Aorta (tissue), 5 donors: ENCODE measurements at regions not wholly inside any gene's neighbourhood (a gene's known extent, or its start where the extent isn't known, plus 50 kb on each side); places are given as distances from the start of the nearest gene placed in this dataset.

Experiments
- ATAC-seq: fragments of 200-7000 bp; cut with Tn5 transposase; one replicate; pipeline ENCODE4 v1.9.1; 2022; ENCODE audit warnings: moderate library complexity; ENCODE audit not compliant: low FRiP score
- DNase-seq, 2 donors: peaks; one replicate each; pipeline ENCODE4 v3.0.0-alpha.2; 2020
- H3K27ac ChIP-seq, 2 donors: one replicate each; pipeline ENCODE4 v1.5.1; 2013; ENCODE audit warnings: low read length in 2 of 2, mild to moderate bottlenecking in 2 of 2, moderate library complexity in 2 of 2, control low read depth in 1 of 2, inconsistent platforms in 1 of 2, low read depth in 1 of 2
- H3K27me3 ChIP-seq, 2 donors: one replicate each; pipeline ENCODE4 v1.6.1; 2013; ENCODE audit warnings: control low read depth in 1 of 2, low read length in 1 of 2, mild to moderate bottlenecking in 1 of 2, moderate library complexity in 1 of 2; ENCODE audit not compliant: insufficient read depth in 2 of 2, control insufficient read depth in 1 of 2
- H3K36me3 ChIP-seq, 2 donors: one replicate each; pipeline ENCODE4 v1.6.1; 2013; ENCODE audit warnings: control low read depth in 1 of 2, low read length in 1 of 2, mild to moderate bottlenecking in 1 of 2; ENCODE audit not compliant: insufficient read depth in 2 of 2, control insufficient read depth in 1 of 2
- H3K4me1 ChIP-seq, 2 donors: one replicate each; pipeline ENCODE4 v1.6.1; 2013; ENCODE audit warnings: low read length in 2 of 2, control low read depth in 1 of 2, mild to moderate bottlenecking in 1 of 2, moderate library complexity in 1 of 2; ENCODE audit not compliant: insufficient read depth in 2 of 2, control insufficient read depth in 1 of 2
- H3K4me3 ChIP-seq, 2 donors: one replicate each; pipeline ENCODE4 v1.5.1; 2013; ENCODE audit warnings: low read length in 2 of 2, control low read depth in 1 of 2, mild to moderate bottlenecking in 1 of 2
- H3K9me3 ChIP-seq: one replicate; pipeline ENCODE4 v1.6.1; 2013; ENCODE audit warnings: mild to moderate bottlenecking, low read length; ENCODE audit not compliant: control insufficient read depth
- WGBS, 2 donors: extraction: QIAGEN DNeasy Blood & Tissue Kit; methylation state at CpG; one replicate each; pipeline ENCODE4 v1.1.7; 2013; 5-methylcytosine and 5-hydroxymethylcytosine counted together
- intact Hi-C, 2 donors: fragments of 100-400 bp; cut with DNase I; formaldehyde crosslinking; loops; one replicate each; pipeline versions ENCODE4 v1.14.2 to v1.15.0; 2022
- donor health status: healthy with polysubstance abuse.
- donor health status: Bipolar disorder and iron deficiency.
- donor health status: DM: no; HTN: no; CAD: no.
- donor health status: DM: no; HTN: no; CAD: no.
- donor health status: DM: yes; HTN: yes; CAD: no.

- DNase-seq = no peak
- no peak for ATAC-seq
- H3K36me3 ChIP-seq = no peaks in the 10 kb centered on the region
- 77% methylated on average over 3 of the region's 3 CpGs for WGBS, 2 donors
- no peak overlapping the region for H3K27ac ChIP-seq
- no peak overlapping the region for H3K4me3 ChIP-seq
- H3K4me1 ChIP-seq = no peaks in the 10 kb centered on the region
- intact Hi-C loops = no loop called here
- H3K27me3 ChIP-seq = no peaks in the 10 kb centered on the region
- H3K9me3 ChIP-seq = no peaks in the 10 kb centered on the region
These were observed 107.9 kb upstream of the EFNA5 start for GRCh38 chr5:107778647-107779046.

GRCh38 chr5:107776922-107777740, 106.4 kb upstream of the EFNA5 start:
- no peak overlapping the region for H3K27ac ChIP-seq
- 82 to 83% methylated on average over 6 of the region's 6 CpGs for WGBS, 2 donors
- H3K4me1 ChIP-seq = no peaks in the 10 kb centered on the region
- H3K4me3 ChIP-seq = no peak overlapping the region
- DNase-seq = no peak
- ATAC-seq = no peak
- intact Hi-C loops = no loop called here
- no peaks in the 10 kb centered on the region for H3K27me3 ChIP-seq
- H3K9me3 ChIP-seq = no peaks in the 10 kb centered on the region
- no peaks in the 10 kb centered on the region for H3K36me3 ChIP-seq

GRCh38 chr5:107776506-107776905, 105.8 kb upstream of the EFNA5 start:
- H3K27ac ChIP-seq = no peak overlapping the region
- no peaks in the 10 kb centered on the region for H3K36me3 ChIP-seq
- no peaks in the 10 kb centered on the region for H3K9me3 ChIP-seq
- no peaks in the 10 kb centered on the region for H3K4me1 ChIP-seq
- WGBS, 2 donors = 76% methylated on average over 3 of the region's 3 CpGs
- DNase-seq = no peak
- H3K4me3 ChIP-seq = no peak overlapping the region
- intact Hi-C loops = no loop called here
- no peaks in the 10 kb centered on the region for H3K27me3 ChIP-seq
- ATAC-seq = no peak

GRCh38 chr5:107774316-107774715, 103.6 kb upstream of the EFNA5 start:
- intact Hi-C loops = no loop called here
- H3K27ac ChIP-seq = no peak overlapping the region
- H3K9me3 ChIP-seq = no peaks in the 10 kb centered on the region
- no peak for DNase-seq
- H3K36me3 ChIP-seq = no peaks in the 10 kb centered on the region
- H3K27me3 ChIP-seq = no peaks in the 10 kb centered on the region
- ATAC-seq = no peak
- 61 to 73% methylated on average over 2 of the region's 2 CpGs for WGBS, 2 donors
- no peak overlapping the region for H3K4me3 ChIP-seq
- H3K4me1 ChIP-seq = no peaks in the 10 kb centered on the region

GRCh38 chr5:107773479-107773878, 102.7 kb upstream of the EFNA5 start:
- DNase-seq (no peak), ATAC-seq (no peak)

GRCh38 chr5:107772418-107773310, 101.9 kb upstream of the EFNA5 start:
- no peaks in the 10 kb centered on the region for H3K36me3 ChIP-seq
- DNase-seq = no peak
- no peaks in the 10 kb centered on the region for H3K9me3 ChIP-seq
- WGBS, 2 donors = 59% methylated on average over 11 of the region's 11 CpGs
- ATAC-seq = no peak
- intact Hi-C loops = no loop called here
- H3K27ac ChIP-seq = no peak overlapping the region
- H3K4me3 ChIP-seq = no peak overlapping the region
- no peaks in the 10 kb centered on the region for H3K4me1 ChIP-seq
- H3K27me3 ChIP-seq = no peaks in the 10 kb centered on the region

More at GRCh38 chr5:107773479-107773878, 102.7 kb upstream of the EFNA5 start:
- no peak overlapping the region for H3K4me3 ChIP-seq
- no peaks in the 10 kb centered on the region for H3K27me3 ChIP-seq
- H3K9me3 ChIP-seq = no peaks in the 10 kb centered on the region
- 84 to 85% methylated on average over 1 of the region's 1 CpG for WGBS, 2 donors
- no peaks in the 10 kb centered on the region for H3K36me3 ChIP-seq
- H3K4me1 ChIP-seq = no peaks in the 10 kb centered on the region
- no peak overlapping the region for H3K27ac ChIP-seq
- intact Hi-C loops = no loop called here

GRCh38 chr5:107771926-107772325, 101.2 kb upstream of the EFNA5 start:
- ATAC-seq (no peak), DNase-seq (no peak)
- no peak overlapping the region for H3K27ac ChIP-seq
- H3K4me1 ChIP-seq = no peaks in the 10 kb centered on the region
- no peaks in the 10 kb centered on the region for H3K36me3 ChIP-seq
- H3K27me3 ChIP-seq = no peaks in the 10 kb centered on the region
- H3K9me3 ChIP-seq = no peaks in the 10 kb centered on the region
- intact Hi-C loops = no loop called here
- no peak overlapping the region for H3K4me3 ChIP-seq

- no peak overlapping the region for H3K4me3 ChIP-seq
- DNase-seq (no peak), ATAC-seq (no peak)
- H3K27me3 ChIP-seq = no peaks in the 10 kb centered on the region
- no peaks in the 10 kb centered on the region for H3K4me1 ChIP-seq
- no peaks in the 10 kb centered on the region for H3K36me3 ChIP-seq
- 88 to 90% methylated on average over 7 of the region's 7 CpGs for WGBS, 2 donors
- no peaks in the 10 kb centered on the region for H3K9me3 ChIP-seq
- no peak overlapping the region for H3K27ac ChIP-seq
- intact Hi-C loops = no loop called here
These were observed 99.3 kb upstream of the EFNA5 start for GRCh38 chr5:107770051-107770450.

- Histone ChIP-seq H3K27me3 (no peaks in the 10 kb centered on the region), H3K4me1 (no peaks in the 10 kb centered on the region), H3K36me3 (no peaks in the 10 kb centered on the region), H3K9me3 (no peaks in the 10 kb centered on the region), H3K4me3 (no peak overlapping the region), H3K27ac (no peak overlapping the region)
- no peak for DNase-seq
- intact Hi-C loops = no loop called here
- ATAC-seq = no peak
- 51 to 73% methylated on average over 5 of the region's 5 CpGs for WGBS, 2 donors
These were observed 98.8 kb upstream of the EFNA5 start for GRCh38 chr5:107769519-107769918.
